GM12878 (cell line): ENCODE measurements at regions not wholly inside any gene's neighbourhood (a gene's known extent, or its start where the extent isn't known, plus 50 kb on each side); places are given as distances from the start of the nearest gene placed in this dataset.

Source experiments
- ATAC-seq: fragments of 200-7000 bp; cut with Tn5 transposase; 3 replicates; pipeline ENCODE4 v1.9.1; 2020; ENCODE audit warnings: mild to moderate bottlenecking, moderate library complexity
- BruUV-seq: library from RNA; stranded (reverse); fragments of 400-500 nt; replicated peaks from 2 replicates; lab custom pipeline; 2021; lab: Mats Ljungman, UMichigan
- CTCF ChIA-PET: fragments of 300-600 bp; sonication (Branson Sonifier 250); formaldehyde crosslinking; extraction: SDS; loops from one replicate; lab custom pipeline; 2021; ENCODE audit warnings: inconsistent platforms; lab: Yijun Ruan, JAX
- POLR2A ChIA-PET: fragments of 350-600 bp; formaldehyde crosslinking; extraction: SDS; loops from one replicate; lab custom pipeline; 2021; ENCODE audit warnings: inconsistent platforms; lab: Charles Lee
- RAD21 ChIA-PET: fragments of 300-600 bp; sonication (Branson Sonifier 250); formaldehyde crosslinking; loops from one replicate; lab custom pipeline; 2023; ENCODE audit warnings: antibody characterized with exemption; ENCODE audit not compliant: unreplicated experiment; lab: Charles Lee
- SMC1A ChIA-PET: fragments of 300-600 bp; sonication (Branson Sonifier 250); formaldehyde crosslinking; loops from one replicate; lab custom pipeline; 2023; ENCODE audit not compliant: unreplicated experiment, uncharacterized antibody; lab: Charles Lee
- DNase-seq: peaks from one replicate; pipeline ENCODE4 v3.0.0-alpha.2; 2011; ENCODE audit warnings: low read depth, low spot score
- FAIRE-seq: peaks from 3 replicates; lab custom pipeline; 2011; peaks lifted over from hg19 to GRCh38; lab: Jason Lieb, UNC
- H2AFZ ChIP-seq: 2 replicates; pipeline ENCODE4 v1.6.0; 2011; ENCODE audit warnings: low read depth, low read length, control low read depth; ENCODE audit not compliant: control insufficient read depth
- H3K27ac ChIP-seq: 2 replicates; pipeline ENCODE4 v1.5.1; 2011; ENCODE audit warnings: control low read depth; ENCODE audit not compliant: control insufficient read depth, insufficient read depth
- H3K27me3 ChIP-seq, 2 experiments: replicated peaks in 1 of 2; 2 replicates each; pipeline versions ENCODE4 v1.6.0 to v1.6.1; 2011; ENCODE audit warnings: low read length in 1 of 2; ENCODE audit not compliant: control insufficient read depth in 2 of 2, insufficient read depth in 2 of 2
- H3K36me3 ChIP-seq, 2 experiments: 2 replicates each; pipeline ENCODE4 v1.5.1; 2011; ENCODE audit warnings: low read length in 1 of 2; ENCODE audit not compliant: control insufficient read depth in 2 of 2, insufficient read depth in 2 of 2
- H3K4me1 ChIP-seq: 2 replicates; pipeline ENCODE4 v1.6.1; 2011; ENCODE audit warnings: mild to moderate bottlenecking, low read length, moderate library complexity, mixed read lengths; ENCODE audit not compliant: control insufficient read depth, insufficient read depth
- H3K4me2 ChIP-seq: 2 replicates; pipeline ENCODE4 v1.6.0; 2011; ENCODE audit warnings: control low read depth; ENCODE audit not compliant: control insufficient read depth, insufficient read depth
- H3K4me3 ChIP-seq: fragments of 200-600 bp; sonication (generic); 2 replicates; pipeline ENCODE4 v1.5.1; 2016
- H3K79me2 ChIP-seq: 2 replicates; pipeline ENCODE4 v1.6.0; 2011; ENCODE audit warnings: low read length; ENCODE audit not compliant: control insufficient read depth, insufficient read depth
- H3K9ac ChIP-seq: 2 replicates; pipeline ENCODE4 v1.8.0; 2011; ENCODE audit warnings: low read length, control low read depth, mixed read lengths; ENCODE audit not compliant: control insufficient read depth, insufficient read depth
- H3K9me3 ChIP-seq: replicated peaks from 3 replicates; pipeline ENCODE4 v1.5.1; 2011; ENCODE audit warnings: mild to moderate bottlenecking, low read length; ENCODE audit not compliant: control insufficient read depth, insufficient read depth
- H4K20me1 ChIP-seq: 2 replicates; pipeline ENCODE4 v1.6.0; 2011; ENCODE audit not compliant: control insufficient read depth, insufficient read depth
- BRCA1 ChIP-seq: IDR thresholded peaks from 2 replicates; pipeline ENCODE4 v1.6.1; 2011; ENCODE audit warnings: low read depth, low read length, improper control_type of control experiment
- CBX3 ChIP-seq: fragments of 200-600 bp; sonication (generic); IDR thresholded peaks from 2 replicates; pipeline ENCODE4 v1.6.1; 2016; ENCODE audit warnings: low read depth, borderline replicate concordance
- CEBPB ChIP-seq, 2 experiments: fragments of 150-350 bp in 1 of 2; IDR thresholded peaks; 2 replicates each; pipeline ENCODE4 v1.6.1; 2012 to 2014; ENCODE audit warnings: low read depth in 2 of 2, low read length in 2 of 2, borderline replicate concordance in 1 of 2, inconsistent platforms in 1 of 2
- MTA2 ChIP-seq: fragments of 450-650 bp; IDR thresholded peaks from 2 replicates; pipeline ENCODE4 v1.6.1; 2016; ENCODE audit warnings: low read depth, mild to moderate bottlenecking, moderate library complexity
- MXI1 ChIP-seq: fragments of 150-350 bp; IDR thresholded peaks from 2 replicates; pipeline ENCODE4 v1.6.1; 2011; ENCODE audit warnings: low read depth, mild to moderate bottlenecking, inconsistent platforms, low read length, improper control_type of control experiment
- SRF ChIP-seq, 2 experiments: IDR thresholded peaks; 2 replicates each; pipeline ENCODE4 v1.6.1; 2011; ENCODE audit warnings: low read depth in 2 of 2, low read length in 2 of 2, mild to moderate bottlenecking in 1 of 2, moderate library complexity in 1 of 2
- ZNF384 ChIP-seq: IDR thresholded peaks from 2 replicates; pipeline ENCODE4 v1.6.1; 2012; ENCODE audit warnings: low read depth, mild to moderate bottlenecking, low read length, improper control_type of control experiment, borderline replicate concordance
- WGBS: methylation state at CpG from one replicate; pipeline ENCODE4 v1.1.6; 2016; ENCODE audit warnings: low lambda C conversion rate; ENCODE audit not compliant: insufficient replicate concordance, insufficient coverage; ENCODE audit errors: missing lambda C conversion rate; 5-methylcytosine and 5-hydroxymethylcytosine counted together
- in situ Hi-C: fragments of 300-500 bp; cut with MboI; formaldehyde crosslinking; loops from 9 replicates; pipeline ENCODE4 v1.14.3; 2018; ENCODE audit warnings: mixed read lengths
- intact Hi-C: fragments of 100-400 bp; cut with micrococcal nuclease; formaldehyde crosslinking; loops from one replicate; pipeline ENCODE4 v1.14.2; 2022; ENCODE audit not compliant: unreplicated experiment

DNA sequence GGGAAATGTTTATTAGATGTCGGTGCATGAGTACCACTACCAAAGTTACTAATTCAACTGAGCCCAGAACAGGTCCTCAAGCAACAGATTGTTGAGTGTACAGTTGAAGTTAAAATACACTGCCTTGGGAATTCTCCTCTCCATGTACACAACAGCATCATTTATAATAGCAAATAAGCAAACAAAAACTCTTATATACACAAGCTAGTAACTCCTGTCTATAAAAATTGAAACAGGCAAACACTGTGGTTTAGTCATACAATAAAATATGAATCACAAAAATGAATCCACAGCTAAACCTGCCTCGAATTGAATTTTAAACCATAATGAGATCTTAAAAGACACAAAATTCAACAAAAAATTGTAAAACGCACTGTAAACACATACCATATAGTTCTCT, 681.1 kb downstream of the C12orf50 start:
- no peaks in the 10 kb centered on the region for H3K27me3 ChIP-seq
- H3K36me3 ChIP-seq, result no peaks in the 10 kb centered on the region
- no peak overlapping the region for H3K4me3 ChIP-seq
- no peak for FAIRE-seq
- CTCF ChIA-PET, result no interaction called here
- BruUV-seq, result no TSS peak
- TF ChIP-seq CBX3, result no peak
- no peak for TF ChIP-seq BRCA1
- no peak for TF ChIP-seq CEBPB (IDR thresholded peaks at IDR 0.05; ENCODE audit: borderline replicate concordance in 1 of 2, low read depth in 2 of 2, low read length in 2 of 2)
- DNase-seq, result no peak
- no peaks in the 10 kb centered on the region for H3K4me1 ChIP-seq
- in situ Hi-C loops, result no loop called here
- SMC1A ChIA-PET, result no interaction called here
- no peak overlapping the region for H3K4me2 ChIP-seq
- H3K27ac ChIP-seq, result no peak overlapping the region
- WGBS, result 32% methylated on average over 3 of the region's 3 CpGs
- no peaks in the 10 kb centered on the region for H3K79me2 ChIP-seq
- ATAC-seq, result no peak
- no peak overlapping the region for H2AFZ ChIP-seq
- POLR2A ChIA-PET, result no interaction called here
- RAD21 ChIA-PET, result no interaction called here
- H4K20me1 ChIP-seq, result no peaks in the 10 kb centered on the region
- H3K9me3 ChIP-seq, result no peaks in the 10 kb centered on the region
- no peak overlapping the region for H3K9ac ChIP-seq
- intact Hi-C loops, result no loop called here

DNA sequence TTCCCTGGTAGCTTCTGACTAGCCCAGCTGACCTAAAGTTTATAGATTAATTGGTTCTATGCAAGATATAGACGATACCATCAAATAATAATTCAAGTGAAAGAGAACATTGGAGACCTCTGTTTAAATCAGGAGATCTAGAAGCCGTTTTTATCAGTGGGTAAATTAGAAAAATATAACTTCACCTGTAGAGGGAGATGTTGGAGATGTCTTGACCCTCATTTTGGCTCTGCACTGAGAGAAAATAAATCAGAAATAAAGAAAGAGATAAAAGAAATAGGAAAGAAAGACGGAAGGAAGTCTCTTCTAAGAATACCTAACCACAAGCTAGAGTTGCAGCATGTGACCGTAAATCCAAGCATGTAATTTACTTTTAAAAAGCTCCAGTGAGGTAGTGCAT, 684.5 kb downstream of the C12orf50 start:
- no peaks in the 10 kb centered on the region for H4K20me1 ChIP-seq
- no TSS peak for BruUV-seq
- no peak for TF ChIP-seq MXI1
- TF ChIP-seq SRF (IDR thresholded peaks at IDR 0.05; ENCODE audit: low read depth in 2 of 2, low read length in 2 of 2), result no peak
- TF ChIP-seq ZNF384, result no peak
- TF ChIP-seq MTA2, result no peak
- TF ChIP-seq, all 136 proteins: peak for 0
- in situ Hi-C loops (no loop called here), intact Hi-C loops (no loop called here)
- FAIRE-seq (no peak), ATAC-seq (no peak), DNase-seq (no peak)
- H3K27ac ChIP-seq, result no peak overlapping the region
- SMC1A ChIA-PET, result no interaction called here
- 25% methylated on average over 4 of the region's 4 CpGs for WGBS
- no peaks in the 10 kb centered on the region for H3K27me3 ChIP-seq
- H3K4me1 ChIP-seq, result no peaks in the 10 kb centered on the region
- H3K9ac ChIP-seq, result no peak overlapping the region
- POLR2A ChIA-PET, result no interaction called here
- no peaks in the 10 kb centered on the region for H3K79me2 ChIP-seq
- RAD21 ChIA-PET, result no interaction called here
- H3K9me3 ChIP-seq, result no peaks in the 10 kb centered on the region
- no peaks in the 10 kb centered on the region for H3K36me3 ChIP-seq
- H2AFZ ChIP-seq, result no peak overlapping the region
- CTCF ChIA-PET, result interaction anchor here (1.2 kb wide), 1 partner anchor 38 kb away, joined by 3 read pairs; no protein-coding TSS in a partner anchor
- H3K4me3 ChIP-seq, result no peak overlapping the region
- no peak overlapping the region for H3K4me2 ChIP-seq
